Right lobe of liver (tissue), 6 donors: ENCODE measurements at regions not wholly inside any gene's neighbourhood (a gene's known extent, or its start where the extent isn't known, plus 50 kb on each side); places are given as distances from the start of the nearest gene placed in this dataset.

Source experiments
- ATAC-seq, 4 donors: fragments of 200-7000 bp; cut with Tn5 transposase; one replicate each; pipeline ENCODE4 v1.9.1; 2020; ENCODE audit warnings: mild to moderate bottlenecking in 4 of 4, moderate library complexity in 4 of 4
- DNase-seq, 3 donors: peaks; one replicate each; pipeline ENCODE4 v3.0.0-alpha.2; 2020
- H3K27ac ChIP-seq, 3 donors: fragments of 200-600 bp; one replicate each; pipeline ENCODE4 v1.8.0; 2022
- H3K27me3 ChIP-seq, 2 donors: fragments of 200-600 bp; one replicate each; pipeline ENCODE4 v1.8.0; 2022
- H3K36me3 ChIP-seq, 4 donors: fragments of 200-600 bp; sonication (generic) in 1 of 4; one replicate each; pipeline versions ENCODE4 v1.5.1 to v1.8.0; 2017 to 2022; ENCODE audit warnings: control low read depth in 1 of 4
- H3K4me1 ChIP-seq, 4 donors: fragments of 200-600 bp; sonication (generic) in 1 of 4; one replicate each; pipeline versions ENCODE4 v1.5.1 to v1.8.0; 2017 to 2022; ENCODE audit warnings: control low read depth in 1 of 4
- H3K4me3 ChIP-seq, 3 donors: fragments of 200-600 bp; one replicate each; pipeline ENCODE4 v1.8.0; 2022
- H3K9me3 ChIP-seq, 4 donors: fragments of 200-600 bp; sonication (generic) in 1 of 4; one replicate each; pipeline versions ENCODE4 v1.5.1 to v1.8.0; 2017 to 2022; ENCODE audit warnings: control low read depth in 1 of 4
- POLR2A ChIP-seq: fragments of 450-650 bp; IDR thresholded peaks from one replicate; pipeline ENCODE4 v1.6.1; 2017; ENCODE audit warnings: antibody characterized with exemption, mild to moderate bottlenecking
- WGBS: methylation state at CpG from one replicate; pipeline ENCODE4 v1.1.6; 2018; ENCODE audit warnings: low coverage, low lambda C conversion rate; ENCODE audit not compliant: insufficient coverage; ENCODE audit errors: missing lambda C conversion rate; 5-methylcytosine and 5-hydroxymethylcytosine counted together
- intact Hi-C, 2 donors: fragments of 100-400 bp; cut with DNase I; formaldehyde crosslinking; loops; one replicate each; pipeline versions ENCODE4 v1.11.2 to v1.14.1; 2022
- TF ChIP-seq, protein P1 (sequence below), 4 donors: fragments of 200-600 bp in 3 of 4; fragments of 450-650 bp in 1 of 4; IDR thresholded peaks; one replicate each; pipeline versions ENCODE4 v1.5.1 to v1.8.0; 2016 to 2022; ENCODE audit warnings: antibody characterized with exemption in 4 of 4, mild to moderate bottlenecking in 2 of 4
- donor health status: DM: no; HTN: yes; CAD: no.
- donor health status: DM: no; HTN: no; CAD: no.
- donor health status: DM: no; HTN: no; CAD: no.
- donor health status: DM: no; HTN: yes; CAD: no.
- donor health status: DM: no; HTN: yes; CAD: no.

DNA sequence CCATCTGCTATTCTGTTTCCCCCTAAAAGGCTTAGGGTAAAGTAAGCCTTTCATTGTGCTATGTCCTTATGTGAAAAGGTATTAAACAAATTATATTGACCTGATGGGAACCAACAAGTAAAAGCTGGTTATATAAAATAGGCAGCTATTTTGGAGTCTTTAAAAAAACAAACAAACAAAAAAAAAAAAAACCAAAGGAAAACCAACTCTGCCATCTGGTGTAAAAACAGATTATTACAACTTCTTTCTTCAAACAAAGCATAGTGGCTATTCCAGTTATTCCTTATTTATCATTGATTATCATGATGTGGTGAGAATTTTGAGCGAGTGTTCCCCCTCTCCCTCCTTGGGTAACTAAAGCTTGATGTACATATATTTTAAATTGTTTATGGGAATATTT, 122.3 kb upstream of the FHL2 start:
- H3K27ac ChIP-seq, result no peak overlapping the region

DNA sequence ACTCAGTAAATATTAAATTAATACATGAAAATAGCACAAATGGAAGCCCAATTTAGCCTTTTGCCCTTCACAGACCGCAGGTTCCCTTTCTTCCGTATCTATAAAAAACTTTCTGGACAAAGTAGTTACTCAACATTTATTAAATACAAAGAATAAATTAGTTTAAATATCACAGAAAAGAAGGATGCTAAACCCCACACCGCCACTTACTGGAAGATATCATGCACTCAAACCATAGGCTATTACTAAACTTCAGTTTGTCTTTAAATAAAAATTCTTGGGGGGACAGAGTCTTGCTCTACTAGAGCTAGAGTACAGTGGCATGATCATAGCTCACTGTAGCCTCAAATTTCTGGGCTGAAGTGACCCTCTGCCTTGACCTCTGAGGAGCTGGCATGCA, 120.7 kb upstream of the FHL2 start:
- ATAC-seq (no peak), DNase-seq (no peak)
- peaks cover 0 to 32% (median 14%) of the 10 kb centered on the region in 4 donors for H3K4me1 ChIP-seq
- 54% methylated on average over 3 of the region's 3 CpGs for WGBS
- TF ChIP-seq, protein P1, sequence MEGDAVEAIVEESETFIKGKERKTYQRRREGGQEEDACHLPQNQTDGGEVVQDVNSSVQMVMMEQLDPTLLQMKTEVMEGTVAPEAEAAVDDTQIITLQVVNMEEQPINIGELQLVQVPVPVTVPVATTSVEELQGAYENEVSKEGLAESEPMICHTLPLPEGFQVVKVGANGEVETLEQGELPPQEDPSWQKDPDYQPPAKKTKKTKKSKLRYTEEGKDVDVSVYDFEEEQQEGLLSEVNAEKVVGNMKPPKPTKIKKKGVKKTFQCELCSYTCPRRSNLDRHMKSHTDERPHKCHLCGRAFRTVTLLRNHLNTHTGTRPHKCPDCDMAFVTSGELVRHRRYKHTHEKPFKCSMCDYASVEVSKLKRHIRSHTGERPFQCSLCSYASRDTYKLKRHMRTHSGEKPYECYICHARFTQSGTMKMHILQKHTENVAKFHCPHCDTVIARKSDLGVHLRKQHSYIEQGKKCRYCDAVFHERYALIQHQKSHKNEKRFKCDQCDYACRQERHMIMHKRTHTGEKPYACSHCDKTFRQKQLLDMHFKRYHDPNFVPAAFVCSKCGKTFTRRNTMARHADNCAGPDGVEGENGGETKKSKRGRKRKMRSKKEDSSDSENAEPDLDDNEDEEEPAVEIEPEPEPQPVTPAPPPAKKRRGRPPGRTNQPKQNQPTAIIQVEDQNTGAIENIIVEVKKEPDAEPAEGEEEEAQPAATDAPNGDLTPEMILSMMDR (IDR thresholded peaks at IDR 0.05), result no peak
- TF ChIP-seq POLR2A, result no peak
- H3K27me3 ChIP-seq, result no peaks in the 10 kb centered on the region
- no peak overlapping the region for H3K4me3 ChIP-seq
- H3K9me3 ChIP-seq, result no peaks in the 10 kb centered on the region
- H3K36me3 ChIP-seq, result no peaks in the 10 kb centered on the region
- no peak overlapping the region for H3K27ac ChIP-seq
- intact Hi-C loops, result loop anchor here in 1 of 2 donors (5.0 kb wide), 1 partner anchor 152 kb away; no protein-coding TSS in a partner anchor

More for the DNA sequence above, 122.3 kb upstream of the FHL2 start:
- Histone ChIP-seq H3K27me3 (no peaks in the 10 kb centered on the region), H3K4me3 (no peak overlapping the region), H3K9me3 (no peaks in the 10 kb centered on the region), H3K36me3 (no peaks in the 10 kb centered on the region), H3K4me1 (peaks cover 0 to 20% (median 10%) of the 10 kb centered on the region in 4 donors)
- 0% methylated on average over 1 of the region's 1 CpG for WGBS
- no peak for DNase-seq
- ATAC-seq, result peak in 1 of 4 donors; percentile 11
- intact Hi-C loops, result loop anchor here in 1 of 2 donors (5.0 kb wide), 1 partner anchor 149 kb away; no protein-coding TSS in a partner anchor
- no peak for TF ChIP-seq POLR2A
- TF ChIP-seq, protein P1 (IDR thresholded peaks at IDR 0.05), result peak; percentile 51 to 63 (median 56)

DNA sequence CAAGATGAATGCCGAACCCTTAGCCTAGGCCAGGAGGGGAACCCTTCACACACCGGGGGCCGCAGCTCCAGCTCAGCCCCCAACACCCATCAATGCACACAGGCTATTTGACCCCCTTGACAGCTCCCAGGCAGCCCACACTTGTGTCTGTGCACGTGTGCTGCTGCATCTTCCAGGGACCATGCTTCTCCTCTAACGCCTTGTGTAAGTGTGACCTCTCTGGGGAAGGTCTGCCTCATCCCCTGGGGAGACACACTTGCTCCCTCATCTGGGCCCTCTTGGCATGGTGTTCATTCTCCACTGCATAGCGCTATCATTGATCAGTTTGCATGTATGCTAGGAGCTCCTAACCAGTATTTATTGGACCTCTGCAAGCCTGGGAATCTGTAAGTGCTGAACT, 120.0 kb upstream of the FHL2 start:
- intact Hi-C loops, result loop anchor here in 1 of 2 donors (5.0 kb wide), 1 partner anchor 152 kb away; no protein-coding TSS in a partner anchor
- ATAC-seq, result no peak

DNA sequence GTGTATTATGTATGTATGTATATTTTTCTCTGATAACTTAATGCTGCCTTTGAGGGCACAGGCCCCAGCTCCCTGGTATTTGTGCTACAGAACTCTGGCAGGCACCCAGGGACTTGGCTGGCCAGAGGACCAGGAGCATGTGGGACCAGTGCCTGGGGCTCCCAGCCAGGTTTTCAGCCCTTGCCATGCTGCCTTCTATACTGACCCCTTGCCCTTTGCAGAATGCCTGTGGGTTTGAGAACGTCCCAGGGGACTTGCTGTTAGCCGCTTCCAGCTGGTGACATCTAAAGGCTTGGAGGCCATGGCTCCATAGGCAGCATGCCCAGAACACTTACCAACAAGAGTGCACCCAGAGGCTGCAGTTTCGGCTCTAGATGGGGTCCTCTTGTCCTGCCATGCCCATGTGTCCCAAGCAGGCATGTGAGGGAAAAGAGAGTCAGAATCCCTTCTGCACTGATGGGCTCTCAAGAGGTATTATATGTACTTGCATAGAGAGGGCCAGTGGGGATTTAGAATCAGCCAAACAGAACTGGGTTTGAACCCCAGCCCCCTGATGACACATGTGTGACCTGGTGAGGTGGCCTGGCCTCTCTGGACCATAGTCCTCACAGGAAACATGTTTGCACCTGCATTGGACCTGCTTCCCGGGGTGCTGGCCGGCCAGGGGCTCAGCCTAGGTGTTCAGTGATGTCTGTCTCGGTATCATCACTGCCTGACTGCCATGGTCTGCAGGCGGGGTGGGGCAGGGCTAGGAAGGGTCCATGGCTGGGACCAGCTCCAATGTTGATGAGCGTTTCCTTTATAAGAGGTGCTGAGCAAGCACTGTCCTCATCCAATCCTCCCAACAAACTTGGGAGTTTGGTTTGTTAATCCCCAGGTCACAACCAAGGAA, 119.2 kb upstream of the FHL2 start:
- no peak for TF ChIP-seq POLR2A
- TF ChIP-seq, protein P1 (IDR thresholded peaks at IDR 0.05), result no peak
- Histone ChIP-seq H3K27ac (peak overlapping the region in 2 of 3 donors; percentile 58 to 64), H3K9me3 (no peaks in the 10 kb centered on the region), H3K4me3 (no peak overlapping the region), H3K27me3 (no peaks in the 10 kb centered on the region), H3K4me1 (peaks cover 0 to 32% (median 14%) of the 10 kb centered on the region in 4 donors), H3K36me3 (no peaks in the 10 kb centered on the region)
- intact Hi-C loops, result loop anchor here in 1 of 2 donors (5.0 kb wide), 1 partner anchor 151 kb away; no protein-coding TSS in a partner anchor
- DNase-seq, result peak; percentile 89 to 98 (median 96)
- WGBS, result 90% methylated on average over 2 of the region's 8 CpGs
- ATAC-seq, result peak; percentile 80 to 91 (median 87)

More for the DNA sequence above, 120.0 kb upstream of the FHL2 start:
- Histone ChIP-seq H3K27me3 (no peaks in the 10 kb centered on the region), H3K27ac (no peak overlapping the region), H3K4me1 (peaks cover 0 to 32% (median 14%) of the 10 kb centered on the region in 4 donors), H3K9me3 (no peaks in the 10 kb centered on the region), H3K4me3 (no peak overlapping the region), H3K36me3 (no peaks in the 10 kb centered on the region)
- no peak for TF ChIP-seq POLR2A
- TF ChIP-seq, protein P1 (IDR thresholded peaks at IDR 0.05), result no peak
- no peak for DNase-seq
- 100% methylated on average over 3 of the region's 6 CpGs for WGBS
